T-helper 2 cell treated with Interferon-gamma antibody and Interleukin-4, amounts not matched to agents 5 μg/mL and 100 μg/mL, for 36 hours (primary cell): ENCODE measurements at regions not wholly inside any gene's neighbourhood (a gene's known extent, or its start where the extent isn't known, plus 50 kb on each side); places are given as distances from the start of the nearest gene placed in this dataset.

Experiments used
- DNase-seq: peaks from one replicate; pipeline ENCODE4 v3.0.0; 2021; ENCODE audit warnings: low spot score
- H3K27ac Mint-ChIP-seq: one replicate; pipeline ENCODE4 v1.8.0; 2021; ENCODE audit warnings: mild to moderate bottlenecking, mixed read lengths
- H3K27me3 Mint-ChIP-seq: one replicate; pipeline ENCODE4 v1.8.0; 2021; ENCODE audit warnings: low read depth, mixed read lengths
- H3K36me3 Mint-ChIP-seq: one replicate; pipeline ENCODE4 v1.8.0; 2021; ENCODE audit warnings: low read depth, mixed read lengths
- H3K4me1 Mint-ChIP-seq: one replicate; pipeline ENCODE4 v1.8.0; 2021; ENCODE audit warnings: low read depth, mixed read lengths
- H3K4me3 Mint-ChIP-seq: one replicate; pipeline ENCODE4 v1.8.0; 2022; ENCODE audit warnings: mild to moderate bottlenecking, moderate library complexity, mixed read lengths
- H3K9me3 Mint-ChIP-seq: one replicate; pipeline ENCODE4 v1.8.0; 2021; ENCODE audit warnings: mixed read lengths

GRCh38 chr3:193833592-193833991 is 240.6 kb downstream of the OPA1 start:
- no peaks in the 10 kb centered on the region for H3K36me3 Mint-ChIP-seq
- H3K27ac Mint-ChIP-seq, result no peak overlapping the region
- H3K9me3 Mint-ChIP-seq, result no peaks in the 10 kb centered on the region
- no peaks in the 10 kb centered on the region for H3K4me1 Mint-ChIP-seq
- no peak overlapping the region for H3K4me3 Mint-ChIP-seq
- no peak for DNase-seq
- H3K27me3 Mint-ChIP-seq, result peaks cover 5% of the 10 kb centered on the region

GRCh38 chr3:193835414-193835813 is 242.4 kb downstream of the OPA1 start:
- no peak overlapping the region for H3K4me3 Mint-ChIP-seq
- no peaks in the 10 kb centered on the region for H3K9me3 Mint-ChIP-seq
- H3K27ac Mint-ChIP-seq, result no peak overlapping the region
- no peaks in the 10 kb centered on the region for H3K4me1 Mint-ChIP-seq
- DNase-seq, result no peak
- peaks cover 11% of the 10 kb centered on the region for H3K27me3 Mint-ChIP-seq
- no peaks in the 10 kb centered on the region for H3K36me3 Mint-ChIP-seq

GRCh38 chr3:193836511-193836910 is 243.5 kb downstream of the OPA1 start:
- no peak overlapping the region for H3K4me3 Mint-ChIP-seq
- no peaks in the 10 kb centered on the region for H3K9me3 Mint-ChIP-seq
- no peaks in the 10 kb centered on the region for H3K36me3 Mint-ChIP-seq
- no peak for DNase-seq
- H3K27me3 Mint-ChIP-seq, result peaks cover 18% of the 10 kb centered on the region
- H3K27ac Mint-ChIP-seq, result no peak overlapping the region
- H3K4me1 Mint-ChIP-seq, result no peaks in the 10 kb centered on the region

DNA sequence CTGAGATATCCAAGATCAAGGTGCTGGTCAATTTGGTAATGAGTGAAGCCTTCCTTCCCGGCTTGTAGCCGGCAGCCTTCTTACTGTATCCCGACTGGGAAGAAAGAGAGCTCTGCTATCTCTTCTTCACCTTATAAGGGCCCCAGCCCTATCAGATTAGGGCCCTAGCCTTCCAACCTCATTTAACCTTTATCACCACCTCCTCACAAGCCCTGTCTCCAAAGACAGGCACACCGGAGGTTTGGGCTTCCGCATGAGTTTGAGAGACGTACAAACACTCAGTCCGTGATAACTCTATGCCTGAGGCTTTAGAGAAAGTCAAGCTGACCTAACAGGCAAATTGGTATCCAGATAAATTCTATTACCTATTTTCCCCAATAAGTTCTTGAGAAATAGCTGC is 243.9 kb downstream of the OPA1 start:
- Mint-ChIP-seq H3K4me3 (no peak overlapping the region), H3K27me3 (peaks cover 20% of the 10 kb centered on the region), H3K9me3 (no peaks in the 10 kb centered on the region), H3K4me1 (no peaks in the 10 kb centered on the region), H3K36me3 (no peaks in the 10 kb centered on the region), H3K27ac (no peak overlapping the region)
- no peak for DNase-seq

DNA sequence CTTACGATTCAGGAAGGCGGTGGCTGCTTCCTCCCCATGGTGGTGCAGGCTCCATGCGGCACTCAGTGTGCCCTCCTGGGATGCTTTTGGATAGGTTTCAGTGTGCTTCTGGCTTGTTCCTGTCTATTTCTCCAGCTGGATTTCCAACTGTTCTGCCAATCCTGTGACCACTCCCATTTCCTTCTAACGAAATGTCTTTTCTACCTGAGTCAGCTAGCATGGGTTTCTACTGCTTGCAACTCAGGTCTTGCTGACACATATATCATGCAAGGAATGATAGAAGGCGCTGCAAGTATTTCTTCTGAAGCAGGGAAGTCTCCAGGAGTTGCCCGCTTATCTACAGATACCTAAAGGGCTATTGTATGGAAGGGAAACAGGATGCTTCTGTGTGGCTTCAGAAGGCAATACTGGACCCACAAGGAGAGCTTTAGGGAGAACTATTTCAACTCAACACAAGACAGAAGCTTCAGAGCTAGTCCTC is 244.4 kb downstream of the OPA1 start:
- Mint-ChIP-seq H3K4me1 (no peaks in the 10 kb centered on the region), H3K4me3 (no peak overlapping the region), H3K27me3 (peaks cover 20% of the 10 kb centered on the region), H3K27ac (no peak overlapping the region), H3K9me3 (no peaks in the 10 kb centered on the region), H3K36me3 (no peaks in the 10 kb centered on the region)
- DNase-seq, result no peak

DNA sequence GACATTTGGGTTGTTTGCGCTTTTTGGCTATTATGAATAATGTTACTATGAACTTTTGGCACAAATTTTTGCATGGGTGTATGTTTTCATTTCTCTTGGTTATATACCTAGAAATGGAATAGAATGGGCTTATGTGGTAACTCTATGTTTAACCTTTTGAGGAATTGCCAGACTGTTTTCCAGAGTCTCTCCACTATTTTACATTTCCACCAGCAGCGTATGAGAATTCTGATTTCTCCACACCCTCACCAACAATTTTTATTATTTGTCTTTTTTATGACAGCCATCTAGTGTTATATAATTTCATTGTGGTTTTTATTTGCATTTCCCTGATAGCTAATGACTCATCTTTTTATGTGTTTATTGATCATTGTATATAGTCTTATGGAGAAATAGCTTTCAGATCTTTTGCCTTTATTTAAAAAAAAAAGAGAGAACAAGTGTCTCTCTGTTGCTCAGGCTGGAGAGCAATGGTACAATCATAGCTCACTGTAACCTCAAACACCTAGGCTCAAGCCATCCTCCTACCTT is 247.2 kb downstream of the OPA1 start:
- no peaks in the 10 kb centered on the region for H3K4me1 Mint-ChIP-seq
- no peaks in the 10 kb centered on the region for H3K9me3 Mint-ChIP-seq
- H3K4me3 Mint-ChIP-seq, result no peak overlapping the region
- no peaks in the 10 kb centered on the region for H3K36me3 Mint-ChIP-seq
- H3K27me3 Mint-ChIP-seq, result peaks cover 42% of the 10 kb centered on the region
- H3K27ac Mint-ChIP-seq, result no peak overlapping the region
- DNase-seq, result no peak

DNA sequence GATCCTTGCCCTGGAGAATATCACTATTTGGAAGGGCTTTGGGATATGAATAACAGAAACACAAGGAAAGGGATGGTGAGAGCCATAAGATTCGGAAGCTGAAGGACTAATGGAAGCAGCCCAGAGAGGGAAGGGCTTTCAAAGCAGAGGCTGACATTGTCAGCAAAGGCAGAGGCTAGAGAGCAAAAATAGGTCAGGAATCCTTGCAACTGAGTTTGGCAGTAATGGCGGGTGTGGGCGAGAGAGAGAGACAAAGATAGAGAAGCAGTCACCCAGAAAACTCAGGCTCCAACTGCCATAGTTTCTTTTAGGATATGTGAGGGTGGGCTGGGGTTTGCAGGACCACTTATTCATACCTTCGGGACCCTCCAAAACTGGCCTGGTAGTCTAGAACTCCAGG is 248.6 kb downstream of the OPA1 start:
- H3K4me1 Mint-ChIP-seq, result peaks cover 2% of the 10 kb centered on the region
- H3K9me3 Mint-ChIP-seq, result no peaks in the 10 kb centered on the region
- peaks cover 48% of the 10 kb centered on the region for H3K27me3 Mint-ChIP-seq
- H3K36me3 Mint-ChIP-seq, result no peaks in the 10 kb centered on the region
- H3K4me3 Mint-ChIP-seq, result no peak overlapping the region
- no peak overlapping the region for H3K27ac Mint-ChIP-seq
- no peak for DNase-seq

- Mint-ChIP-seq H3K27ac (no peak overlapping the region), H3K27me3 (peaks cover 51% of the 10 kb centered on the region), H3K4me1 (peaks cover 2% of the 10 kb centered on the region), H3K9me3 (no peaks in the 10 kb centered on the region), H3K4me3 (no peak overlapping the region), H3K36me3 (no peaks in the 10 kb centered on the region)
- no peak for DNase-seq
Measured at GRCh38 chr3:193842029-193842798, 249.2 kb downstream of the OPA1 start.

DNA sequence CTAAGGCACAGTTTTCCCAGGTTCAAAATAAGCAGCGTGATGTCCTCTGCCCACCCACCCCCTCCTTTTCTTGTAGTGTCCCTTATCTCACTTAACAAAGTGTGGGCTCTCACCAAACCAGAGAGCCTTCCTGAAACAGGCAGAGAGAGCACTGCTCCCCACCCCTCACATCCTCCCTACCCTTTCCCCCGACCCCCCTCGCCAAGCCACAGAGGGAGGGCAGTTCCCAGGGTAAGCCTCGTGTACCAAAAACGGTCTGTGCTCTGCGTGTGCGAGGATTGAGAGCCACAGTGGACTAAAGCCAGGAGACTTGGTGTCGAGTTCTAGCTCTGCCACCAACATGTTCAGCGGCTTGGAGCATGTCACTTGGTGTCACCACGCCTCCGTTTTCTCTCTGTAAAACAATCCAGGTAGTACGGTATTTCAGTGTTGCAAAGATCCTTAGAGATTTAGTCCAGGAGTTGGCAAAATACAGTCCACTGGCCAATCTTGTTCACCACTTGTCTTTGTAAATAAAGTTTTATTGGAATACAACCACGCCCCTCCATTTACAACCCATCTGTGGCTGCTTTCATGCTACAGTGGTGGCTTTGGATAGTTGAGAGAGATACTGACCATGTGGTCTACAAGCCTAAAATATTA is 249.9 kb downstream of the OPA1 start:
- no peak for DNase-seq
- no peak overlapping the region for H3K27ac Mint-ChIP-seq
- H3K27me3 Mint-ChIP-seq, result peaks cover 49% of the 10 kb centered on the region
- no peaks in the 10 kb centered on the region for H3K9me3 Mint-ChIP-seq
- peaks cover 2% of the 10 kb centered on the region for H3K4me1 Mint-ChIP-seq
- H3K4me3 Mint-ChIP-seq, result no peak overlapping the region
- no peaks in the 10 kb centered on the region for H3K36me3 Mint-ChIP-seq

- Mint-ChIP-seq H3K27me3 (peaks cover 48% of the 10 kb centered on the region), H3K4me1 (peaks cover 2% of the 10 kb centered on the region), H3K9me3 (no peaks in the 10 kb centered on the region), H3K27ac (no peak overlapping the region), H3K4me3 (no peak overlapping the region), H3K36me3 (no peaks in the 10 kb centered on the region)
- no peak for DNase-seq
Measured at GRCh38 chr3:193843474-193844301, 250.7 kb downstream of the OPA1 start.

DNA sequence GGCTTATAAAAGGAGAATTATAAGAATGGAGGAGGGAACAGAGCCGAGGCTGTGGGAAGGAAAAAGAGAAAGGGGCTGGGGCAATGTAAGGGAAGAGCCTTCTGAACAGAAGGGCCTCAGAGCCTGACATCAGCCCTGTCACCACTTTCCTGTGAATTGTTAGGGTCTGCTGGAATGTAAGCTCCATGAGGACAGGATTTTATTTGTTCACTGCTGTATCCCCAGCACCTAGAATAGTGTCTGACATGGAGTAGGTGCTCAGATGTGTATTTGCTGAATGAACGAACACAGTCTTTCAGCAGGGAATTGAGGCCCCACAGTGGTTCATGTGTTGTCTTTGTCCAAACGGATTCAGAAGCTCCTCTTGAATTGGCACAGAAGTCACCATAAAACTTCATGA is 251.5 kb downstream of the OPA1 start:
- Mint-ChIP-seq H3K4me3 (no peak overlapping the region), H3K9me3 (no peaks in the 10 kb centered on the region), H3K4me1 (peaks cover 2% of the 10 kb centered on the region), H3K27me3 (peaks cover 46% of the 10 kb centered on the region), H3K36me3 (no peaks in the 10 kb centered on the region), H3K27ac (no peak overlapping the region)
- no peak for DNase-seq

DNA sequence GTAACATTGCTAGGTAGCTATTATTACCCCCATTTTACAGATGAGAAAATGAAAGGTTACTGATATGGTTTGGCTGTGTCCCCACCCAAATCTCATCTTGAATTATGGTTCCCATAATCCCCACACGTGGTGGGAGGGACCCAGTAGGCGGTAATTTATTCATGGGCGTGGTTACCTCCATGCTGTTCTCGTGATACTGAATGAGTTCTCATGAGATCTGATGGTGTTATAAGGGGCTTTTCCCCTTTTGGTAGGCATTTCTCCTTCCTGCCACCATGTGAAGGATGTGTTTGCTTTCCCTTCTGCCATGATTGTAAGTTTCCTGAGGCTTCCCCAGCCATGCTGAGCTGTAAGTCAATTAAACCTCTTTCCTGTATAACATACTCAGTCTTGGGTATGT is 252.1 kb downstream of the OPA1 start:
- Mint-ChIP-seq H3K27ac (no peak overlapping the region), H3K36me3 (no peaks in the 10 kb centered on the region), H3K27me3 (peaks cover 42% of the 10 kb centered on the region), H3K4me1 (peaks cover 2% of the 10 kb centered on the region), H3K4me3 (no peak overlapping the region), H3K9me3 (no peaks in the 10 kb centered on the region)
- DNase-seq, result no peak

DNA sequence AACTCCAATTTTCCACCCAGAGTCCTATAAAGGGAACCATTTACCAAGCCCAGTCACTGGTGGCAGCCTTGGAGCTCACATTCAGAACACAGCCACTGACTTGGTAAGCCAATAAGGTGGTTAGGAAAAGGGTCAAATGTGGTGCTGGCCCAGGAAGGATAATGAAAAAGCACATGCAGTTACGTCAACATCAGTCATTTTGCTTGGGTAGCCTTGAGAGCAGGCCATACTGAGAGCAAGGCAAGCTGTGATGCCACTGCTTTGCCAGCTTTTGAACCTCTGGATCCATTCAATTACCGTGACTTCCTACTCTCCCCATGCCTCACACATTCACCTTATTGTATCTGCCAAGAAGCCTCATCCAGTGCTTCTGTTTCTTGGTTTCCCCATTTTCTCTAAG is 253.6 kb downstream of the OPA1 start:
- H3K27me3 Mint-ChIP-seq, result peaks cover 32% of the 10 kb centered on the region
- no peaks in the 10 kb centered on the region for H3K9me3 Mint-ChIP-seq
- no peak overlapping the region for H3K27ac Mint-ChIP-seq
- peaks cover 2% of the 10 kb centered on the region for H3K4me1 Mint-ChIP-seq
- H3K4me3 Mint-ChIP-seq, result no peak overlapping the region
- H3K36me3 Mint-ChIP-seq, result no peaks in the 10 kb centered on the region
- no peak for DNase-seq

DNA sequence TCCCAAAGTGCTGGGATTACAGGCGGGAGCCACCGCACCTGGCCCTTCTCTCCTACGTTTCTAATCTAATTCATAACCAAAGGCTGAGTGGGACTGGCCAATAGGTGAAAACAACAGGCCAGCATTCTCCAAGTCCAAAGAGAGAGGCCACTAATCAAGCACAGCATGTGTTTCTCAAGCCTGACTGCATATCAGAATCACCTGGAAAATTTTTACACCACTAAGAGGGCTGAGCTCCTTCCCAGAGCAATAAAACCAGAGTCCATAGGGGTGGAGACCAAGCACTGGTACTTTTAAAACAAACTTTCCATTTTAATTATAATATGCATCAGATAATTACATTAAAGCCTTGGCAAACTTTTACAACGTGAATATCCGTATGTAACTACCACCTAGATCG is 254.4 kb downstream of the OPA1 start:
- H3K27me3 Mint-ChIP-seq, result peaks cover 32% of the 10 kb centered on the region
- peaks cover 2% of the 10 kb centered on the region for H3K4me1 Mint-ChIP-seq
- H3K4me3 Mint-ChIP-seq, result no peak overlapping the region
- H3K9me3 Mint-ChIP-seq, result no peaks in the 10 kb centered on the region
- no peak for DNase-seq
- H3K36me3 Mint-ChIP-seq, result no peaks in the 10 kb centered on the region
- no peak overlapping the region for H3K27ac Mint-ChIP-seq
